RWPE1 (cell line): ENCODE measurements at regions not wholly inside any gene's neighbourhood (a gene's known extent, or its start where the extent isn't known, plus 50 kb on each side); places are given as distances from the start of the nearest gene placed in this dataset.

Source experiments
- CTCF ChIA-PET: fragments of 350-600 bp; sonication (Branson Sonifier 250); formaldehyde crosslinking; extraction: SDS; loops from one replicate; lab custom pipeline; 2021; lab: Yijun Ruan, JAX
- POLR2A ChIA-PET: fragments of 400-600 bp; formaldehyde crosslinking; extraction: SDS; loops from one replicate; lab custom pipeline; 2020; ENCODE audit warnings: antibody characterized with exemption; ENCODE audit not compliant: low non-redundant PET; lab: Yijun Ruan, JAX
- DNase-seq: peaks from one replicate; pipeline ENCODE4 v3.0.0; 2012; ENCODE audit warnings: low spot score
- H3K27ac ChIP-seq: fragments of 450-650 bp; 2 replicates; pipeline ENCODE4 v1.5.1; 2017
- CTCF ChIP-seq: fragments of 450-650 bp; conservative IDR thresholded peaks from 2 replicates; pipeline ENCODE4 v1.5.1; 2017; ENCODE audit warnings: low read depth, mild to moderate bottlenecking

- CTCF ChIA-PET, result no interaction called here
- POLR2A ChIA-PET, result no interaction called here
- H3K27ac ChIP-seq, result no peak overlapping the region
- DNase-seq, result no peak
- TF ChIP-seq CTCF, result no peak
Observed at GRCh38 chr6:139920027-139920775, 545.8 kb upstream of the CITED2 start.

GRCh38 chr6:139919107-139920026 is 544.9 kb upstream of the CITED2 start:
- ChIA-PET POLR2A (no interaction called here), CTCF (no interaction called here)
- TF ChIP-seq CTCF, result no peak
- no peak overlapping the region for H3K27ac ChIP-seq
- no peak for DNase-seq

GRCh38 chr6:139917951-139918630 is 543.6 kb upstream of the CITED2 start:
- no peak overlapping the region for H3K27ac ChIP-seq
- ChIA-PET POLR2A (no interaction called here), CTCF (no interaction called here)

GRCh38 chr6:139914910-139915309 is 540.5 kb upstream of the CITED2 start:
- ChIA-PET CTCF (interaction anchor here (0.7 kb wide), 1 partner anchor 8 kb away, joined by 6 read pairs; no protein-coding TSS in a partner anchor), POLR2A (no interaction called here)
- no peak for TF ChIP-seq CTCF

More at GRCh38 chr6:139917951-139918630, 543.6 kb upstream of the CITED2 start:
- DNase-seq, result no peak
- TF ChIP-seq CTCF, result no peak

GRCh38 chr6:139912735-139913400 is 538.4 kb upstream of the CITED2 start:
- TF ChIP-seq CTCF, result no peak
- CTCF ChIA-PET, result interaction anchor here (0.6 kb wide), 1 partner anchor 929 kb away, joined by 4 read pairs; no protein-coding TSS in a partner anchor

More at GRCh38 chr6:139914910-139915309, 540.5 kb upstream of the CITED2 start:
- DNase-seq, result no peak
- no peak overlapping the region for H3K27ac ChIP-seq

More at GRCh38 chr6:139912735-139913400, 538.4 kb upstream of the CITED2 start:
- H3K27ac ChIP-seq, result no peak overlapping the region
- no peak for DNase-seq
- POLR2A ChIA-PET, result no interaction called here
